Type B pancreatic cell (in vitro differentiated cells): ENCODE measurements at regions not wholly inside any gene's neighbourhood (a gene's known extent, or its start where the extent isn't known, plus 50 kb on each side); places are given as distances from the start of the nearest gene placed in this dataset.
A peak's percentile ranks its signal among the peaks of the same experiment; 100 is the strongest.

Experiments
- DNase-seq: peaks from one replicate; pipeline ENCODE4 v3.0.0; 2021; ENCODE audit warnings: mixed read lengths; ENCODE audit not compliant: unreplicated experiment; ENCODE audit errors: extremely low spot score
- H3K27ac Mint-ChIP-seq: 2 replicates; pipeline ENCODE4 v1.8.0; 2021; ENCODE audit warnings: mild to moderate bottlenecking, mixed read lengths
- H3K27me3 Mint-ChIP-seq: 2 replicates; pipeline ENCODE4 v1.8.0; 2021; ENCODE audit warnings: mixed read lengths
- H3K36me3 Mint-ChIP-seq: 2 replicates; pipeline ENCODE4 v1.8.0; 2021; ENCODE audit warnings: mixed read lengths
- H3K4me1 Mint-ChIP-seq: one replicate; pipeline ENCODE4 v1.8.0; 2021; ENCODE audit warnings: mixed read lengths; ENCODE audit not compliant: unreplicated experiment
- H3K4me3 Mint-ChIP-seq: 2 replicates; pipeline ENCODE4 v1.8.0; 2021; ENCODE audit warnings: mild to moderate bottlenecking, mixed read lengths
- H3K9me3 Mint-ChIP-seq: 2 replicates; pipeline ENCODE4 v1.8.0; 2021; ENCODE audit warnings: mixed read lengths
- TF ChIP-seq, protein P1 (sequence below): fragments of 200-600 bp; sonication (generic); conservative IDR thresholded peaks from 2 replicates; pipeline ENCODE4 v1.5.0; 2021; ENCODE audit warnings: antibody characterized with exemption, mild to moderate bottlenecking

DNA sequence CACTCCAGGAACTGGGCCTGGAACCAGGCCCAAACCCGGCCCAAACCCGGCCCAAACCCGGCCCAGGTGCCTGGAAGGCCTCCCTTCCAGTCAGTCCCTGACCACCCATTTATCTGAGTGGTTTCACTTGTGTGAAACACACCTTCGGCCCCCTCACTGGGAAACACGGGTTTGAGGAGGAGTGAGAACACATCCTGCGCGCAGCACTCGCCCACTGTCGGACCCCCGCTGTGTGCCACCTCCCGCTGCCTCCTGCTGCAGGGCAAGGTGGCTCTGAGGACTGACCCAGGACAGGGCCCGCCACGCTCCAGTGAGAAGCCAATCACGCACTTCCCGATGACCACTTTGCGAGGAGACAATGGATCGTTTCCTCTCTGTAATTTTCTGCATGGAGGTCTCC, 197.5 kb downstream of the BUB3 start:
- Mint-ChIP-seq H3K27ac (no peak overlapping the region), H3K36me3 (peaks cover 3% of the 10 kb centered on the region), H3K27me3 (peaks cover 28% of the 10 kb centered on the region), H3K4me1 (peaks cover 11% of the 10 kb centered on the region), H3K9me3 (no peaks in the 10 kb centered on the region), H3K4me3 (no peak overlapping the region)
- DNase-seq: no peak
- TF ChIP-seq, protein P1, sequence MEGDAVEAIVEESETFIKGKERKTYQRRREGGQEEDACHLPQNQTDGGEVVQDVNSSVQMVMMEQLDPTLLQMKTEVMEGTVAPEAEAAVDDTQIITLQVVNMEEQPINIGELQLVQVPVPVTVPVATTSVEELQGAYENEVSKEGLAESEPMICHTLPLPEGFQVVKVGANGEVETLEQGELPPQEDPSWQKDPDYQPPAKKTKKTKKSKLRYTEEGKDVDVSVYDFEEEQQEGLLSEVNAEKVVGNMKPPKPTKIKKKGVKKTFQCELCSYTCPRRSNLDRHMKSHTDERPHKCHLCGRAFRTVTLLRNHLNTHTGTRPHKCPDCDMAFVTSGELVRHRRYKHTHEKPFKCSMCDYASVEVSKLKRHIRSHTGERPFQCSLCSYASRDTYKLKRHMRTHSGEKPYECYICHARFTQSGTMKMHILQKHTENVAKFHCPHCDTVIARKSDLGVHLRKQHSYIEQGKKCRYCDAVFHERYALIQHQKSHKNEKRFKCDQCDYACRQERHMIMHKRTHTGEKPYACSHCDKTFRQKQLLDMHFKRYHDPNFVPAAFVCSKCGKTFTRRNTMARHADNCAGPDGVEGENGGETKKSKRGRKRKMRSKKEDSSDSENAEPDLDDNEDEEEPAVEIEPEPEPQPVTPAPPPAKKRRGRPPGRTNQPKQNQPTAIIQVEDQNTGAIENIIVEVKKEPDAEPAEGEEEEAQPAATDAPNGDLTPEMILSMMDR: no peak

DNA sequence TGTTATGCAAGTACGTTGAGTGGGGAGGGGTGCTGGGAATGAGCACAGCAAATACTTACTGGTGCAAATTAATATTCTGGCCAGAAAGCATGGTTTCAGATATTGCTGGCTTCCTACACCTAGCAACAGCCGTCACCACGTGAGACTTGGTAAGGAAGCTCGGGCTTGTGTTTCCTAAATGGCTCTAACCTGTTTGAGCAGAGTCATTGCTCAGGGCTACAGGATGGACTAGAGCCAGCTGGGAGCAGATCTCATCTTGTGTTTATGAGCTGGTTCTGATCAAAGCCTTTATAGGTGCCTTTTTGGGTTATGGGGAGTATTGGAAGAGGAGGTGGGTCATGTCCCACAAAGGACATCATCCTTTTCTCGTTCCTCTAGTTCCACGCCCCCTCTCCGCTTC, 200.3 kb downstream of the BUB3 start:
- no peak overlapping the region for H3K4me3 Mint-ChIP-seq
- peaks cover 23% of the 10 kb centered on the region for H3K4me1 Mint-ChIP-seq
- H3K27me3 Mint-ChIP-seq: peaks cover 45% of the 10 kb centered on the region
- H3K27ac Mint-ChIP-seq: no peak overlapping the region
- peaks cover 3% of the 10 kb centered on the region for H3K36me3 Mint-ChIP-seq
- TF ChIP-seq, protein P1: no peak
- H3K9me3 Mint-ChIP-seq: no peaks in the 10 kb centered on the region
- no peak for DNase-seq

DNA sequence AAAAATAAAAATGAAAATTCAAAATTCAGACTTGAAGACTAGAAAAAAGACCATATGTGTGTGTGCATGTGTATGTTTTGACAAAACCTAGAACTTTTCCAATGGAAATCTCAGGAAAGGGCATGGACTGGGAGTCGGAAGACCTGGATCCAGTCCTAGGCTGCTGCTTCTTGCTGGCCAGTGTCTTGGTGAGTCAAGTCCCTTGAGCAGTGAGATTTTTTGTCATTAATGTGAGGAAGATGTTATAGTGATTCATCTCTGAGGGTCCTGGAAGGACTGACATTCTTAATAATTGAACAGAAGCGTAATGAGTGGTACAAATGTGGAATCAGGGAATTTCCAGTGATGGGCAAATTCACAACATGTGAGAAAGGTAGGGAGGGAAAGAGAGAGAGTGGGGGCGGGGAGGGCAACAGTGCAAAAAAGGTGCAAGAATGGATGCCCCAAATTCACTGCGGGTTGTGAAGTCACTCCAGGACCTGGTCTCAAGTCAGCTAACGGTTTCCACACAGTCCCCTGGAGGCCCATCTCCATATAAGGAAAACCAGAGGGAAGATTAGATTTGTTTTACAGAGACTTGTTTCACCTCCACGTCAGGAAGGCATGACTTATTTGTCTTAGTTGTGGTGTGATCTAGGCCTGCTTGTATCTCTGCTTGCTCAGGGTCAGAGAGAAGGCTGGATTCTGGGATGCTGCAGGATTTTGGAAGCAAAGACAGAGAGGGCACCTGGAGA, 201.7 kb downstream of the BUB3 start:
- H3K36me3 Mint-ChIP-seq: peaks cover 3% of the 10 kb centered on the region
- peaks cover 52% of the 10 kb centered on the region for H3K27me3 Mint-ChIP-seq
- H3K9me3 Mint-ChIP-seq: no peaks in the 10 kb centered on the region
- no peak overlapping the region for H3K4me3 Mint-ChIP-seq
- DNase-seq: no peak
- TF ChIP-seq, protein P1: no peak
- no peak overlapping the region for H3K27ac Mint-ChIP-seq
- peaks cover 23% of the 10 kb centered on the region for H3K4me1 Mint-ChIP-seq

DNA sequence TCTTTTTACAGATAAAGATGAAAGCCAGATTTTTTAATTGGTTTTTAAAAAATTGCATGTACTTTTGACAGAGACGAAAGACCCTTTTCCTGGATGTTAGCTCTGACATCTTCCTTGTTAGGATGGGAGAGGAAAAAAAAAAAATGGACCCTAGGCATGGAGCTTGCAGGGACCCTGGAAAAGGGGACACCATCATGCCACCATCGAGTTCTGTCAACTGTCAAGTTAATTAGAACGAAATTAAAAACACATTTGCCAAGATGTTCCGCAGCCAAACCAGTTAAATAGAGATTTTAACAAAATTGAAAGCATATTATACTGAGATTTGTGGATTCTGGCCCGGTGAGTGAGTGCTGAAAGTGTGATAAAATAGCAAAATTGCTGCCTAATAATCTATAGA, 202.6 kb downstream of the BUB3 start:
- no peak overlapping the region for H3K27ac Mint-ChIP-seq
- H3K36me3 Mint-ChIP-seq: peaks cover 3% of the 10 kb centered on the region
- DNase-seq: no peak
- H3K4me1 Mint-ChIP-seq: peaks cover 23% of the 10 kb centered on the region
- peaks cover 58% of the 10 kb centered on the region for H3K27me3 Mint-ChIP-seq
- no peak overlapping the region for H3K4me3 Mint-ChIP-seq
- no peaks in the 10 kb centered on the region for H3K9me3 Mint-ChIP-seq
- TF ChIP-seq, protein P1: no peak

DNA sequence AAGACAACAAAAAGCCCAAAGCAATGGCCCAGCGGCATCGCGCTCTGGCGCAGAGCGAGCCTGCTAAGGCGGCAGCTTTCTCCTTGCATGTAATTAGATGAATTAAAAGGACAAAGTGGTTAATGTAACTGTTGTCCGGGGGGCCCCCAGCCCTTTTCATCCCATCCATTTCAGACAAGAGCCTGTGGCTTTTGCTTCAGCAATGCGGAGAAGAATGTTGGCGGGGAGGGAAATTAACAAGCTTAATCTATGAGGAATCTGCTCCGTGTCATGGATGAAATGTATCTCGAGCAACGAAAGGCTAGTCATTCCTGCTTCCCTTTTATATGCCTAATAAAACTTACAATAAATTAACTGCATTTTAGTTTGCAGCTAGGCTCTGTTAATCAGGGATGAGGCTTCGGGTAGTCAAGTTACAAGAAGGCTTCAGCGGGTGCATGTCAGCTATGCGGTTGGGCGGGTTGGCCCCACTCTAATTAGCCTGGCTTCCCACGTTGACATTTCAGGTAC, 203.3 kb downstream of the BUB3 start:
- H3K27ac Mint-ChIP-seq: no peak overlapping the region
- no peaks in the 10 kb centered on the region for H3K9me3 Mint-ChIP-seq
- peaks cover 64% of the 10 kb centered on the region for H3K27me3 Mint-ChIP-seq
- peaks cover 2% of the 10 kb centered on the region for H3K36me3 Mint-ChIP-seq
- no peak for DNase-seq
- peak overlapping the region; percentile 15 for H3K4me3 Mint-ChIP-seq
- H3K4me1 Mint-ChIP-seq: peaks cover 23% of the 10 kb centered on the region
- TF ChIP-seq, protein P1: no peak
